AG04450 (cell line): ENCODE measurements at regions not wholly inside any gene's neighbourhood (a gene's known extent, or its start where the extent isn't known, plus 50 kb on each side); places are given as distances from the start of the nearest gene placed in this dataset.

ENCODE experiments used
- CTCF ChIA-PET: fragments of 300-600, 350-600 bp; formaldehyde crosslinking; extraction: SDS; loops from one replicate; lab custom pipeline; 2022; ENCODE audit warnings: antibody characterized with exemption, inconsistent platforms; lab: Charles Lee
- POLR2A ChIA-PET: fragments of 350-600 bp; formaldehyde crosslinking; extraction: SDS; loops from one replicate; lab custom pipeline; 2021; ENCODE audit warnings: antibody characterized with exemption, inconsistent platforms; lab: Yijun Ruan, JAX
- DNase-seq: peaks from one replicate; pipeline ENCODE4 v3.0.0-alpha.2; 2011; ENCODE audit warnings: low read depth, low spot score
- H3K27ac ChIP-seq: one replicate; pipeline ENCODE4 v1.5.1; 2012; ENCODE audit warnings: low read depth, low read length, control low read depth
- H3K27me3 ChIP-seq: one replicate; pipeline ENCODE4 v1.6.0; 2012; ENCODE audit warnings: low read length; ENCODE audit not compliant: control insufficient read depth, insufficient read depth
- H3K4me3 ChIP-seq: 2 replicates; pipeline ENCODE4 v1.5.1; 2011; ENCODE audit warnings: mild to moderate bottlenecking, low read depth, low read length, control low read depth
- H3K9me3 ChIP-seq: 2 replicates; pipeline ENCODE4 v1.5.1; 2012; ENCODE audit warnings: low read length; ENCODE audit not compliant: control insufficient read depth, insufficient read depth
- CTCF ChIP-seq: IDR thresholded peaks from 2 replicates; pipeline ENCODE4 v1.5.1; 2011; ENCODE audit warnings: low read depth, low read length, control low read depth, inconsistent platforms

DNA sequence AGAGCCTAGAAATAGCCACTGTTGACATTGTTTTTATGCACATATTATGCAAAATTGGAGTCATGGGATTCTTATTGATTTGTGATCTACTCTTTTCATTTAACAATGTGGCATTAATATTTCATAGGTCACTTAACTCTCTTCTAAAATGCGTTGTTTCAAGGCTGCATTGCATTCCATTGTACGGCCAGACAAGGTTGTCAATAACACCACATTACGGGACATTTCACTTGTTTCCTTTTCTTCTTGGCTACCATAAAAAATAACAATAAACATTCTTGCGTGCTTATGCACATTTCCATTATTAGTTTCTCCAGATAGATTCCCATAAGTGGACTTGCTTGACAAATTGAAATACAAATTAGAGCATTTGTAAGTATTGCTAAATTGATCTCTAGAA is 120.8 kb upstream of the TMCC3 start:
- DNase-seq, result no peak
- Histone ChIP-seq H3K27me3 (peaks cover 33% of the 10 kb centered on the region), H3K4me3 (no peak overlapping the region), H3K27ac (no peak overlapping the region), H3K9me3 (no peaks in the 10 kb centered on the region; the same call in 1 of the 2 replicates)
- CTCF ChIA-PET, result interaction anchor here (0.5 kb wide), 1 partner anchor 1945 kb away, joined by 5 read pairs; no protein-coding TSS in a partner anchor
- POLR2A ChIA-PET, result no interaction called here
- no peak for TF ChIP-seq CTCF

DNA sequence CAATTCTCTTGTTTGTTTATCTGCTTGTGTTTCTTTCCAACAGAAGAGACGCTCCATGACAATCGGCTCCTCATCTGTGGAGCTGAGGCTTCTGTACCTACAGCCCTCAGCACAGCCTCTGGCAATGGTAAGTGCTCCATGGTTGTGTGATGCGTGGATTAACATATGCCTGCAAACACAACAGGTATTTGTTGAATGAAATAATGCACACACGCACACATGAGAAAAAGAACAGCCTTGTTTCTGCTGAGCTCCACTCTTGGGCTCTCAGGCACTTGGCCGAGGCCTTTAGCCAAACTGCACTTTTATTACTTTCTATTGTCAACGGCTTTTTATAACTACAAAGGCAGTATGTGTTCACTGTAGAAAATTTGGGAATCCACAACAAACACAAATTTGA is 120.4 kb upstream of the TMCC3 start:
- Histone ChIP-seq H3K4me3 (no peak overlapping the region), H3K27ac (no peak overlapping the region), H3K27me3 (peaks cover 29% of the 10 kb centered on the region), H3K9me3 (no peaks in the 10 kb centered on the region; the same call in 1 of the 2 replicates)
- ChIA-PET CTCF (interaction anchor here (0.5 kb wide), 1 partner anchor 1945 kb away, joined by 5 read pairs; no protein-coding TSS in a partner anchor), POLR2A (no interaction called here)
- no peak for TF ChIP-seq CTCF
- no peak for DNase-seq

GRCh38 chr12:94769776-94770759 is 119.7 kb upstream of the TMCC3 start:
- ChIA-PET POLR2A (no interaction called here), CTCF (no interaction called here)
- no peak for DNase-seq
- H3K27ac ChIP-seq, result no peak overlapping the region
- no peak overlapping the region for H3K4me3 ChIP-seq
- H3K9me3 ChIP-seq, result no peaks in the 10 kb centered on the region; the same call in 1 of the 2 replicates
- peaks cover 25% of the 10 kb centered on the region for H3K27me3 ChIP-seq
- no peak for TF ChIP-seq CTCF

DNA sequence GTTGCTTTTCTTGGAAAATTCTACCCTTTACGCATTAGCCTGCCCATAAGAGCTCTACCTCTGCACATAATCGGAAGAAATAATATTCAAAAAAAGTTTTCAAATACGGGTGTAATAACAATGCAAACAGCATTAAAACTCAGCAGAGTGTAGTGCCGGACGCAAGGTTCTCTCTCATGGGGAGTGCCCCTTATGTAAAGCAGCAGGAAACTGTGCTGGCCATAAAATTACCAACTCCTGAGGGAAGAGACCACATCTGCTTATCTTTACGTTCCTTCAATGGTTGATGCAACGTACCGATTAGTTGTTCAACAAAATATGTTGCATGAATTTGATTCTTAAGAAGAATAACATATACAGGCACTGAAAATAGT is 118.7 kb upstream of the TMCC3 start:
- POLR2A ChIA-PET, result no interaction called here
- no peak overlapping the region for H3K4me3 ChIP-seq
- CTCF ChIA-PET, result no interaction called here
- peaks cover 22% of the 10 kb centered on the region for H3K27me3 ChIP-seq
- no peaks in the 10 kb centered on the region; the same call in 1 of the 2 replicates for H3K9me3 ChIP-seq
- no peak for DNase-seq
- TF ChIP-seq CTCF, result no peak
- H3K27ac ChIP-seq, result no peak overlapping the region
